HG02870 (cell line): ENCODE measurements at regions not wholly inside any gene's neighbourhood (a gene's known extent, or its start where the extent isn't known, plus 50 kb on each side); places are given as distances from the start of the nearest gene placed in this dataset.

Experiments
- ATAC-seq: cut with Tn5 transposase; IDR thresholded peaks from one replicate; pipeline ENCODE4 v1.9.1; 2021; ENCODE audit warnings: mild to moderate bottlenecking, moderate library complexity; ENCODE audit not compliant: unreplicated experiment

GRCh38 chr10:121167534-121168243 is 316.5 kb downstream of the WDR11 start:
- ATAC-seq = no peak

GRCh38 chr10:121168545-121169216 is 317.5 kb downstream of the WDR11 start:
- no peak for ATAC-seq

- no peak for ATAC-seq
Measured at GRCh38 chr10:121169406-121169805, 318.2 kb downstream of the WDR11 start.

GRCh38 chr10:121171825-121172787 is 320.9 kb downstream of the WDR11 start:
- ATAC-seq = no peak

GRCh38 chr10:121179006-121179405 is 327.8 kb downstream of the WDR11 start:
- ATAC-seq = no peak

- no peak for ATAC-seq
Measured at GRCh38 chr10:121182219-121182618, 331.1 kb downstream of the WDR11 start.

GRCh38 chr10:121183236-121183635 is 332.1 kb downstream of the WDR11 start:
- no peak for ATAC-seq

GRCh38 chr10:121183707-121184106 is 332.5 kb downstream of the WDR11 start:
- no peak for ATAC-seq

GRCh38 chr10:121185816-121186455 is 334.8 kb downstream of the WDR11 start:
- no peak for ATAC-seq

GRCh38 chr10:121187391-121187790 is 336.2 kb downstream of the WDR11 start:
- ATAC-seq = no peak

GRCh38 chr10:121188005-121188404 is 336.8 kb downstream of the WDR11 start:
- no peak for ATAC-seq

- no peak for ATAC-seq
Measured at GRCh38 chr10:121189066-121189465, 337.9 kb downstream of the WDR11 start.

- no peak for ATAC-seq
Measured at GRCh38 chr10:121194696-121195523, 343.7 kb downstream of the WDR11 start.

- no peak for ATAC-seq
Measured at GRCh38 chr10:121195524-121195910, 344.4 kb downstream of the WDR11 start.

GRCh38 chr10:121199081-121199480 is 347.9 kb downstream of the WDR11 start:
- ATAC-seq = no peak

- no peak for ATAC-seq
Measured at GRCh38 chr10:121205625-121206024, 354.5 kb downstream of the WDR11 start.

GRCh38 chr10:121211446-121211845 is 360.3 kb downstream of the WDR11 start:
- no peak for ATAC-seq

GRCh38 chr10:121213437-121213836 is 362.3 kb downstream of the WDR11 start:
- no peak for ATAC-seq

GRCh38 chr10:121216295-121216694 is 365.1 kb downstream of the WDR11 start:
- no peak for ATAC-seq

- no peak for ATAC-seq
Measured at GRCh38 chr10:121216721-121217181, 365.6 kb downstream of the WDR11 start.
